PC-9 (cell line): ENCODE measurements at regions not wholly inside any gene's neighbourhood (a gene's known extent, or its start where the extent isn't known, plus 50 kb on each side); places are given as distances from the start of the nearest gene placed in this dataset.

ENCODE experiments used
- BruUV-seq: library from RNA; stranded (reverse); fragments of 400-500 nt; replicated peaks from 2 replicates; lab custom pipeline; 2021; lab: Mats Ljungman, UMichigan
- CTCF ChIA-PET: fragments of 300-600 bp; sonication (Branson Sonifier 250); formaldehyde crosslinking; loops from one replicate; lab custom pipeline; 2022; ENCODE audit warnings: antibody characterized with exemption; lab: Charles Lee
- POLR2A ChIA-PET: fragments of 300-600 bp; sonication (Branson Sonifier 250); formaldehyde crosslinking; loops from one replicate; lab custom pipeline; 2022; ENCODE audit warnings: antibody characterized with exemption; ENCODE audit not compliant: unreplicated experiment; lab: Charles Lee
- DNase-seq, 2 experiments: peaks; one replicate each; pipeline versions ENCODE4 v3.0.0 to v3.0.0-alpha.2; 2015 to 2022; ENCODE audit warnings: mixed read lengths in 1 of 2
- H2AFZ ChIP-seq: fragments of 200-600 bp; sonication (generic); 2 replicates; pipeline ENCODE4 v1.8.1; 2017; ENCODE audit warnings: antibody characterized with exemption
- H3F3A ChIP-seq: fragments of 200-600 bp; sonication (generic); 2 replicates; pipeline ENCODE4 v1.8.1; 2017; ENCODE audit warnings: antibody characterized with exemption, mild to moderate bottlenecking, low read depth; ENCODE audit not compliant: insufficient read depth
- H3K27ac ChIP-seq: fragments of 200-600 bp; sonication (generic); 2 replicates; pipeline ENCODE4 v1.6.1; 2016; ENCODE audit warnings: mixed run types
- H3K27me3 ChIP-seq: fragments of 200-600 bp; sonication (generic); 2 replicates; pipeline ENCODE4 v1.6.1; 2016; ENCODE audit warnings: low read depth, mixed run types; ENCODE audit not compliant: insufficient read depth
- H3K36me3 ChIP-seq: fragments of 200-600 bp; sonication (generic); 2 replicates; pipeline ENCODE4 v1.6.1; 2016; ENCODE audit warnings: low read depth, mixed run types
- H3K4me1 ChIP-seq: fragments of 200-600 bp; sonication (generic); replicated peaks from 2 replicates; pipeline ENCODE4 v1.6.1; 2016; ENCODE audit warnings: mixed run types; ENCODE audit not compliant: insufficient read depth
- H3K4me2 ChIP-seq: fragments of 200-600 bp; sonication (generic); 2 replicates; pipeline ENCODE4 v1.6.1; 2017; ENCODE audit warnings: mixed run types
- H3K4me3 ChIP-seq: fragments of 200-600 bp; sonication (generic); 2 replicates; pipeline ENCODE4 v1.6.1; 2016; ENCODE audit warnings: mixed run types
- H3K79me2 ChIP-seq: fragments of 200-600 bp; sonication (generic); 2 replicates; pipeline ENCODE4 v1.6.1; 2017; ENCODE audit warnings: low read depth, mixed run types
- H3K9me2 ChIP-seq: fragments of 200-600 bp; sonication (generic); 2 replicates; pipeline ENCODE4 v1.8.1; 2017; ENCODE audit warnings: mild to moderate bottlenecking; ENCODE audit not compliant: insufficient read depth
- H3K9me3 ChIP-seq: fragments of 200-600 bp; sonication (generic); 2 replicates; pipeline ENCODE4 v1.8.1; 2016; ENCODE audit warnings: low read depth; ENCODE audit not compliant: insufficient read depth
- H4K20me1 ChIP-seq: fragments of 200-600 bp; sonication (generic); 2 replicates; pipeline ENCODE4 v1.8.1; 2017; ENCODE audit not compliant: insufficient read depth
- CTCF ChIP-seq: fragments of 200-600 bp; sonication (generic); conservative IDR thresholded peaks from 2 replicates; pipeline ENCODE4 v1.6.1; 2017; ENCODE audit warnings: mixed run types, antibody characterized with exemption, mild to moderate bottlenecking, moderate library complexity
- EZH2 ChIP-seq: fragments of 200-600 bp; sonication (generic); IDR thresholded peaks from 2 replicates; pipeline ENCODE4 v1.8.0; 2017; ENCODE audit warnings: antibody characterized with exemption, low read depth
- intact Hi-C: fragments of 100-400 bp; cut with micrococcal nuclease; formaldehyde crosslinking; loops from one replicate; pipeline ENCODE4 v1.10.0; 2022; ENCODE audit not compliant: unreplicated experiment

GRCh38 chr17:57186226-57187019 lies 69.9 kb upstream of the MSI2 start:
- Histone ChIP-seq H3K27ac (no peak overlapping the region), H3K36me3 (no peaks in the 10 kb centered on the region), H4K20me1 (no peaks in the 10 kb centered on the region), H3K79me2 (no peaks in the 10 kb centered on the region), H3K4me1 (no peaks in the 10 kb centered on the region), H3K4me2 (no peak overlapping the region), H2AFZ (no peak overlapping the region), H3F3A (no peaks in the 10 kb centered on the region), H3K9me2 (no peaks in the 10 kb centered on the region), H3K27me3 (peaks cover 19% of the 10 kb centered on the region), H3K4me3 (no peak overlapping the region), H3K9me3 (no peaks in the 10 kb centered on the region)
- CTCF ChIA-PET, result no interaction called here
- intact Hi-C loops, result no loop called here
- DNase-seq, result no peak
- POLR2A ChIA-PET, result no interaction called here
- no TSS peak for BruUV-seq
- TF ChIP-seq EZH2, result no peak
- TF ChIP-seq CTCF, result no peak

DNA sequence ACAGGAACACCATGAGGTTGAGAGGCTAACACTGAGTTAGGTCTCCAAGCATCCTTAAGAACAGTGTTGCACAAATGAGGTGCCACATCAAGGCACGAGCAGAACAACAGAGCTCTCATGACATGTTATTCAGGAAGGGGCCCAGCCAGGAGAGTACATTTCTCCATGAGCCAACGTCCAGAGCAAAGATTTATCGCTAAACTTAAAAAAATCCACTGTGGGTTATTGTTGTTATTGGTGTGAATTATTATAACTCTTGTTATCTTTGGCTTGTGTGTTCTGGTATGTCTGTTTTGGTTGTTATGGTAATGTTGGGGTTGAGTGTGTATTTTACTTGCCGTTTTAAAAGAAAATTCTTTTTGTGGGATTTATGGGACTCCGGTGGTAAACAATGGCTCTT lies 68.9 kb upstream of the MSI2 start:
- Histone ChIP-seq H2AFZ (no peak overlapping the region), H3K36me3 (no peaks in the 10 kb centered on the region), H3K27ac (no peak overlapping the region), H3K79me2 (no peaks in the 10 kb centered on the region), H4K20me1 (no peaks in the 10 kb centered on the region), H3K4me2 (no peak overlapping the region), H3F3A (no peaks in the 10 kb centered on the region), H3K9me2 (no peaks in the 10 kb centered on the region), H3K27me3 (peaks cover 28% of the 10 kb centered on the region), H3K4me1 (no peaks in the 10 kb centered on the region), H3K4me3 (no peak overlapping the region), H3K9me3 (no peaks in the 10 kb centered on the region)
- ChIA-PET POLR2A (no interaction called here), CTCF (no interaction called here)
- intact Hi-C loops, result no loop called here
- BruUV-seq, result no TSS peak
- DNase-seq, result no peak
- TF ChIP-seq EZH2 (no peak), CTCF (no peak)

DNA sequence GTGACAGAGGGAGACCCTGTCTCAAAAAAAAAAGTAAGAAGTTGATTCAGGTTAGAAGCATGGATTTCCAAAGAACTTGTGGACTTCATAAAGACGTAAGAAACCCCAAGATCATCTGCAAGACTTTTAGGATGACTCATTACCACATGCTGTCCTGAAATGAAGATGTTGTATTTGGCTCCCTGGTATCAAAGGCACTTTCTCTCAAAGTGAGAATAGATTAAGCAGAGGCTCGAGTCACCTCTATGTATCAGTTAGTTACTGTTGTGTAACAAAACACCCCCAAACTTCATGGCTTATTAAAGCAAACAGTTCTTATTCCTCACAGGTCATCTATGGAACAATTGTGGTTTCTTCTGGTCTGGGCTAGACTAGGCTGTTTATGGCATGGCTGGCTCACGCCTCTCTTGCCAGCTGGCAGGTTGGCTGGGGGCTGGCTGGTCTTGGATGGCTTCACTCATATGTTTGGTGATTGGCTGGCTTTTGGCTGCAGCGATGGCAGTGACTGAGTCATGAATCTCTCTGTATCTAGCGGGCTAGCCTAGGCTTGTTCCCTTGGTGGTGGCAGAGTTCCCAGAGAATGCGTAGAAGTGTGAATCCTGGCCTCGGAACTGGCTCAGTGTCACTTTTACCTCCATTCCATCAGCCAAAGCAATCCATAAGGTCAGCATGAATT lies 60.4 kb upstream of the MSI2 start:
- H3K4me1 ChIP-seq, result no peaks in the 10 kb centered on the region
- H3F3A ChIP-seq, result no peaks in the 10 kb centered on the region
- TF ChIP-seq EZH2 (no peak), CTCF (no peak)
- CTCF ChIA-PET, result no interaction called here
- no peaks in the 10 kb centered on the region for H3K79me2 ChIP-seq
- POLR2A ChIA-PET, result no interaction called here
- DNase-seq, result no peak
- no peaks in the 10 kb centered on the region for H3K9me2 ChIP-seq
- no peak overlapping the region for H3K4me3 ChIP-seq
- H4K20me1 ChIP-seq, result no peaks in the 10 kb centered on the region
- intact Hi-C loops, result no loop called here
- no peak overlapping the region for H3K27ac ChIP-seq
- H3K36me3 ChIP-seq, result no peaks in the 10 kb centered on the region
- no TSS peak for BruUV-seq
- H2AFZ ChIP-seq, result no peak overlapping the region
- no peak overlapping the region for H3K4me2 ChIP-seq
- H3K9me3 ChIP-seq, result no peaks in the 10 kb centered on the region
- H3K27me3 ChIP-seq, result peaks cover 71% of the 10 kb centered on the region
